WTC11 (cell line): ENCODE measurements at regions not wholly inside any gene's neighbourhood (a gene's known extent, or its start where the extent isn't known, plus 50 kb on each side); places are given as distances from the start of the nearest gene placed in this dataset.

Experiments used
- CBFB ChIP-seq: sonication (generic); formaldehyde crosslinking; IDR thresholded peaks from 2 replicates; pipeline ENCODE4 v1.8.1; 2022; ENCODE audit warnings: mild to moderate bottlenecking, low read depth, missing genetic modification reagents
- CTCF ChIP-seq: fragments of 200-600 bp; IDR thresholded peaks from 2 replicates; pipeline ENCODE4 v1.8.0; 2022; ENCODE audit warnings: antibody characterized with exemption
- ELF4 ChIP-seq: sonication (generic); formaldehyde crosslinking; IDR thresholded peaks from 2 replicates; pipeline ENCODE4 v1.8.1; 2022; ENCODE audit warnings: low read depth, mild to moderate bottlenecking, moderate library complexity, missing genetic modification reagents
- JUN ChIP-seq: sonication (generic); formaldehyde crosslinking; IDR thresholded peaks from 2 replicates; pipeline ENCODE4 v1.8.0; 2023; ENCODE audit warnings: mild to moderate bottlenecking, missing genetic modification reagents
- NR1H2 ChIP-seq: sonication (generic); formaldehyde crosslinking; IDR thresholded peaks from 2 replicates; pipeline ENCODE4 v1.9.0; 2021; ENCODE audit warnings: mild to moderate bottlenecking, moderate library complexity, missing genetic modification reagents
- NR2C2 ChIP-seq: sonication (generic); formaldehyde crosslinking; IDR thresholded peaks from 2 replicates; pipeline ENCODE4 v1.8.0; 2022; ENCODE audit warnings: mild to moderate bottlenecking, missing genetic modification reagents
- USF2 ChIP-seq: sonication (generic); formaldehyde crosslinking; IDR thresholded peaks from 2 replicates; pipeline ENCODE4 v1.8.1; 2023; ENCODE audit warnings: mild to moderate bottlenecking, missing genetic modification reagents, moderate library complexity
- ZMAT4 ChIP-seq: fragments of 250-450 bp; sonication (Bioruptor Pico); IDR thresholded peaks from 2 replicates; pipeline ENCODE4 v1.9.0; 2021; ENCODE audit warnings: mild to moderate bottlenecking
- ZNF263 ChIP-seq: sonication (generic); formaldehyde crosslinking; IDR thresholded peaks from 2 replicates; pipeline ENCODE4 v1.8.1; 2022; ENCODE audit warnings: low read depth, mild to moderate bottlenecking, moderate library complexity, missing genetic modification reagents

GRCh38 chr2:217722883-217723472 is 279.8 kb downstream of the TNS1 start:
- no peak for TF ChIP-seq USF2 (CRISPR knock-in tag)
- TF ChIP-seq JUN (CRISPR knock-in tag) = no peak
- TF ChIP-seq CBFB (CRISPR knock-in tag) = no peak
- TF ChIP-seq CTCF = no peak
- TF ChIP-seq ZMAT4 (CRISPR knock-in tag) = no peak
- no peak for TF ChIP-seq ZNF263 (CRISPR knock-in tag)
- TF ChIP-seq ELF4 (CRISPR knock-in tag) = no peak
- TF ChIP-seq NR1H2 = no peak
- no peak for TF ChIP-seq NR2C2
